Fibroblast of skin of back (primary cell): ENCODE measurements at regions not wholly inside any gene's neighbourhood (a gene's known extent, or its start where the extent isn't known, plus 50 kb on each side); places are given as distances from the start of the nearest gene placed in this dataset.
A peak's percentile ranks its signal among the peaks of the same experiment; 100 is the strongest.

ENCODE experiments used
- DNase-seq: peaks from one replicate; pipeline ENCODE4 v3.0.0-alpha.2; 2013

- DNase-seq, result no peak
Measured at GRCh38 chr18:77862066-77862757, 612.6 kb downstream of the GALR1 start.

DNA sequence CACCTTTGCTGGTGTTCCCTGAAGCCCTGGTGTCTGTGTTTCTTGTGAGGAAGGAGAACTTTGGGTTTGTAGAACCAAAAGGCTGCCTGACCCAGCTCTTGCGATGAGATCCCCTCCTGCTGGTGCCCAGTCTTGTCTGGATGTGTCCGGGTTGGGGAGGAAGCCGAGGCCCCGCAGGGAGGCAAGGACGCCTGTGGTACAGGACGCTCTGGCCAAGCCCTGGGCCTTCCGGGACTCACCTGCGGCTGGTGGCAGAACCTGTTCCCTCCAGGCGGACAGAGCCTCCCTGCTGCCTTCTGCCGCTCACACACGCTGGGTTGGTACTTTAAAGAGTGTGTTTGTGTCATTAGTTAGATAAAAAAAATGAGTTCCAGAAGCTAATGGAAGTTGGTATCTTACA, 616.2 kb downstream of the GALR1 start:
- DNase-seq, result no peak

- DNase-seq, result no peak
Measured at GRCh38 chr18:77866351-77866750, 616.7 kb downstream of the GALR1 start.

DNA sequence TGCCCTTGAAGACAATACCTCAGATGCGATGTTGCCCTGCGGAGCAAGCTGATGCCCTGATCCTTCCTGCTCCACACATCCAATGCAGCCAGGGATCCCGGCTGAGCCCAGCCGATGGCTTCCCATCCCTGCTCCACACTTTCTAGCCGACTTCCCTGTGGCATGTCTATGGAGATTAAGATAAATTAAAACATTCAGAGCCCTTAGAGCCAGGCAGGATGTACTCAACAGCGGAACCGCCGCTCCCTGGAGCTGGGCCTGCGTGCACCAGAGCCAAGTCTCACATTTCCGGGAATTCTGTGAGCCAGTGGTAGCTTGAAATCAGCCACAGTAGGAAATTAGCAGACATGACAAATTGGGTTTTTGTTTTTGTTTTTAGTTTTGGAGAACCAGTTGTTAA, 620.6 kb downstream of the GALR1 start:
- DNase-seq, result no peak

GRCh38 chr18:77870894-77871293, 621.2 kb downstream of the GALR1 start:
- DNase-seq, result no peak

DNA sequence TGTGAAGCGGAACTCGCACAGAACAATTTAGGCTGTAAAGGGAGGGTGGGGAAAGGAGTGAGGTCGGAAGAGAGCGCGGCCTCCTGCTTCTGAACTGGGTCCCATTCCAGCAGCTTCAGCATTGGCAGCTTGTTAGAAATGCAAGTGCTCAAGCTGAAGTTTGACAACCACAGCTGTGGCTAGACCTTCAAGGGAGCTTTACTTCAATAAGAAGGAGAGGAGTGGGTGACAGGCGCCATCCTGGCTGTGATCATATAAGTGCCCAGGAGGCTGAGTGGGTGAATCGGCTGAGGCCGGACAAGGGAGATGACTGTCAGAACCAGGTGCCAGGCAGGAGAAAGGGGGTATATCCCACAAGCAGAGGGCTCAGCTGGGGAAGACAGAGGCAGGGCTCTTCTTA, 622.5 kb downstream of the GALR1 start:
- DNase-seq, result no peak

- DNase-seq, result no peak
Measured at GRCh38 chr18:77876319-77876865, 626.7 kb downstream of the GALR1 start.

DNA sequence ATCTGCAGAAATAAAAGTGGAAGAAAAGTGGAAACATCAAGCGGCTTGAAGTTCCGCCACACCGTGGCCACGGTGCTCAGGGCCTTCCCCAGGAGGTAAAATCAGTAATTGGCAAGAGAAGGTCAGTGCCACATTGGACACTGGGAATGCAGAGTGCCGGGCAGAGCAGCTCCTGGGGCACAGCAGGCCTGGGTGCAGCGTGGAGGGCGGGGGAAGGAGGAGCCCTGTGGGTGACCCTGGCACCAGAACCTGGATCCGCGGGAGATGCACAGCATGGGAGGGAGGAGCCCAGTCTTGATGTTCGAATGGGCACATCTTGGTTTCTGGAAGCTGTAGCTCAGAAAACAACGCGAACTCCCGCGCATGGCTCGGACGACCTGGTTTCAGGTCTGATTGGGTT, 630.2 kb downstream of the GALR1 start:
- no peak for DNase-seq

DNA sequence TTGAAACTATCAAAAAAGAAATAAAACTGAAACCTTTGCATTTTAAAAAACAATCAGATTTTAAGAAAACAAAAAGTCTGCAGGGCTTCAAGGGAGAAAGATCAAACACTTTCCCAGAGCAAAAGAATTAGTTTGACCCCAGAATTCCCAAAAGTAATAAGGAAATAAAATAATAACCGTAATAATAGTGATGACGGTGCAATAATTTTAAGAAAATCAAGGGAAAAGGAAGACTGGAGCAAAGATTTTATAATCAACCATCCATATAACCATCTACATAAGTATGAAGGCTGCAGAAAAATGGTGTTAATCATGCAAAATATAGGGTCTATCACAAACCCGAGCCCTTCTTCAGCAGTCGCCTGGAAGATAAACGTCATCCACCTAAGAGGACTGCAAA, 634.8 kb downstream of the GALR1 start:
- no peak for DNase-seq

DNA sequence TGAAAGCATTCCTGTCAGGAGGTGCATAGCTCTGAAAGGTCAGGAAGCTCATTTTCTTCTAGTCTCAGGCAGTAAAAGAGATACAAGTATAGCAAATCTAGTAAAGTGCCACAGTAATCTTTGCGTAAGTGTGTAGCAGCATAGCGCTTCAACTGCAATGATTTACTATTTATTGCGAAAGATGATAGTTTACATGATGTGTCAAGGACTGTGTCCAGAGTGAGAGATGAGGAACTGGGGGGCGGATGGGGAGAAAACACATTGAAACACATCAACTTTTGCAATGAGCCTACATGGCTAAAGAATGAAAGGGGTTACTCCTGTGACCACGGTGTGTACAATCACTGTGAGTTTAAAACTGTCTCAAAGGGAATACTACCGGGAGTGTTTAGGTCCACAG, 644.4 kb downstream of the GALR1 start:
- no peak for DNase-seq

DNA sequence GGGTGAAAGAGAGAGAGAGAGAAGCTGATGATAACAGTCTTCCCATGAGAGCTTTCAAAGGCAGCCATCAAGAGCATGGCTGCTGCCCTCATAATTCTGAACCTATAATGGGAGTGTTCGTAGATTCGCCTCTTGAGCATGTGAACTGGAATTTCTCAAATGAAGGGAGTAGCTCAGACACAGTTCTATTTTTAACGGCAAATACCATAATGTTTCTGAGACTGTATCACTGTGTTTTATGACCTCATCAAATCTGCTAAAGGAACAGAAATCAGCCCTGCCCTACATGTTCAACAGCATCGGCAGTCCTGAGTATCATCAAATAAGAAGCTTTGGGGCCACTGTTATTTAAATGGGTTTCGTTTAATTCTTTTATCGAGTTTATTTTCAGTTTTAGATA, 645.6 kb downstream of the GALR1 start:
- DNase-seq, result no peak

DNA sequence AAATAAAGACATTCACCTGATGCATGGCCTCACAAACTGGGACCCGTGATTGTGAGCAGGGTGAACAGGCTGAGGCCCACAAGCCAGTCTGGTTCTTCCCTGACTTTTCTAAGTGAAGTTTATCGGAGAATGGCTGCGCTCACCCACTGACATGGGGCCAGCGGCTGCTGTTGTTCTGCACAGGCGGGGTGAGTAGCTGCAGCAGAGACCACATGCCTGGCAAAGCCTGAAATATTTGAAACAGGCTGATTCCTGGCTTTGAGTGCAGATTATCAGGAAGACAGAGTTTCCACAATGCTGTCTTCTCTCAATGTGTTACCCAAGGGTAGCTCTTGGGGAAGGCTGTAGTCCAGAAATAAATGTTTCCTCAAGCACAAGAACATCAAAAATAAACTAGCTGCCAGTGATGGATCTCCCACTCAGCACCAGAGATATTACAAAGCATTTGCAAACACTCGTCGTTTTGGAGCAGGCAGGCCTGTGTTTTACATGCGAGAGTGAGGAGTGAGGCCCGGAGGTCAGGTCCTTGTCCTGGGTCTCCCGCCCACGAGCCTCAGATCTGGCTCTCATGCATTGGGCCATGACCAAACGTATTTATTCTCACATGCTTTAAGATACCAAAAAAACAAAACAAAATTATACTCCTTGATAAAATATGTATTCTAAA, 647.1 kb downstream of the GALR1 start:
- DNase-seq, result no peak

DNA sequence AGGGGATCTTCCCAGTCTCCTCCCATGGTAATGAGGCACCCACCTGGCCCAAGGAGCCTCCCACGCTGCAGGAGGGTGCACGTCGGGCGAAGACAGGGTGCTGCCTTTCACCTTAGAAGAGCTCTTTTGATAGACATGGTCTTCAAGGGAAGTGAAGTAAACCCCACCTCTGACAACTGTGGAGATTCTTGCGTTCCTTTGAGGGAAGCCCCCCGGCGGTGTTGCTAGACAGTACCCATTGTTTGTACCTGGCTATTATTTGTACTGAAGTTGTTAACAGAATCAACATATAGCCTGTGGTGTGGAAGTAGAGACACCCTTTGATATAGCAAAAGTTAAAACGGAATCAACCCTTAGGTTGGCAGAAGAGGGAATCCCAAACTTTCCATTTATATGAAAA, 648.0 kb downstream of the GALR1 start:
- no peak for DNase-seq

DNA sequence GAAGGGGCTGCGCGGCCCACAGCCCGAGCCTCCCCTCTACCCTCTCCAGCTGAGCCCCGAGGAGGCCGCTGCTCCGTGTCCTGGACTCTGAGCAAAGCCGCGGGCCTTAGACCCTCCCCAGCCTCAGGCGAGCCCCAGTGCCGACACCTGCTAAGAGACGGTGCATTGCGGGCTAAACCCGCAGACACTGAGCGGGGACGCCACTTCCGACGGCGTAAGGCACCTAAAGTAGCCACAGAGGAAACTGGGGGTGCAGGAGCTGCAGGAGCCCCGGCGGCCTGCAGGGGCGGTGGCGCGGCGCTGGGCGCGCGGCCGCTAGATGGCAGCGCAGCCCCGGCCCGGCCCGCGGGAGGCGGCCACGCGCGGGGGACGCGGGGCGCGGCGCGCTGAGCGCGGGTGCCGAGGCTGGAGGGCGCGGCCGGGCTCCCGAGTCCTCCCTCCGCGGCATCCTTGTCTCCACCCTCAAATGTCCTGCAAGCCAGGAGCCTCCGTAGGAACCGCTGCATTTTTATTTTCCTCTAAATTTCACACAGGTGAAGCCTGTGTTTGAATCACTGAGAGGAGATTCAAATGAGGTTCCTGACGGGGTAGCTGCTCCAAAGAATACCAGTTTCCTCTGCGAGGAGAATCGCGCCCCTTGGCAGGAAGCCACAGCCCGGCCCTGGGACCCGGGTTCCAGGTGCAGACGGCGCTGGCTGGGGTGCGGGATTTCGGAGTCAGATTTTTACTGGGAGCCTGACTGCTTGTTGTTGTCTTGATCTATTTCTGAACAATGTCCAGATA, 650.5 kb downstream of the GALR1 start:
- DNase-seq, result peak; percentile 28

- DNase-seq, result no peak
Measured at GRCh38 chr18:77905011-77905410, 655.4 kb downstream of the GALR1 start.

- no peak for DNase-seq
Measured at GRCh38 chr18:77905449-77906055, 655.9 kb downstream of the GALR1 start.

DNA sequence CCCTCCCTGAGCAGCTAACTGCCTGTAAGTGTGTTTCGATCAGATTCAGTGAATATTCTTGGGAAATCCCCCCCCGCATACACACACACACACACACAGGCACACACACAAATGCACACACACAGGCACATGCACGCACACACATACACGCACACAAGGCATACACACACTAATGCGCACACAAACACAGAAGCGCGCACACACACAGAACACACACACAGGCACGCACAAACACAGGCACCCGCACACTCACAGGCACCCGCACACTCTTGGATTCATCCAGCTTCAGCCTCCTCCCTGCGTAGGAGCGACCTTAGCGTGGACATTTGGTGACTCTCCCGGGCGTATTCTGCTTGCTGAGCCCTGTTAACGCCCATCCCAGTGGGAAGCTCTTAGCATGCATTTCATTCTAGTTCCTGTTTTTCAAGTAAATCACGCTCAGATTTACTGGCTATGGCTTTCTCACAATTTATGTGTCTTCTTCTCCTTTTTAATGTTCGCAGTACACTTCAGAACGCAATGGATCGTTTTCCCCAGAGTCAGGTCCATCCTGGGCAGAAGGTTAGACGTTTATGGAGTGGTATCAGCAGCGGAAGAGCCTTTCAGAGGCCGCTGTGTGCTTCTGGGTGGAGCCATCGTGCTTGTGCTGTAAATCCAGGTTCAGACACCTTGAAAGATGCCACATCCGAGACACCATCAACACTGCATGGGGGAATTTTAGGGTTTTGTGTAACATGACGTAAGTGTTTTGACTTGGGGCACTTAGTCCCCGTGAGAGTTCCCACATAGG, 656.6 kb downstream of the GALR1 start:
- DNase-seq, result no peak

DNA sequence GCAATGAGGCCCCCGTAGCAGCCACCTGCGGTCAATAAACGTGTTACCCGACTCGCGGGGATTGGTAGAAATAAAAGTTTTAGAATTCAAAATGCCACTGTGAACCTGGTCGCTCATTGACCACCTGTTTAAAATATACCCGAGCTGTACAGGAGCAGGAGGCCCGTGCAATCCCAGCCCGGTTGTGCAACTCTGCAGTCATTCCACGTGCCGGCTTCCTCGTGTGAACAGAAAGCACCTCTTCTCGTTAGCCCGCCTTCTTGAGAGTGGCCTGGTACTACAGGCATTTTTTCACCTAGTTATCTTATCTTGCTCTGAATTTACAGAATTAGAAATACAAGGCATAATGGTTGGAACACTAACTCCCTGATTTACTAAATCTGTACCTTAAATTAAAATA, 660.7 kb downstream of the GALR1 start:
- no peak for DNase-seq

GRCh38 chr18:77911971-77912605, 662.4 kb downstream of the GALR1 start:
- no peak for DNase-seq

GRCh38 chr18:77918730-77919129, 669.1 kb downstream of the GALR1 start:
- no peak for DNase-seq

DNA sequence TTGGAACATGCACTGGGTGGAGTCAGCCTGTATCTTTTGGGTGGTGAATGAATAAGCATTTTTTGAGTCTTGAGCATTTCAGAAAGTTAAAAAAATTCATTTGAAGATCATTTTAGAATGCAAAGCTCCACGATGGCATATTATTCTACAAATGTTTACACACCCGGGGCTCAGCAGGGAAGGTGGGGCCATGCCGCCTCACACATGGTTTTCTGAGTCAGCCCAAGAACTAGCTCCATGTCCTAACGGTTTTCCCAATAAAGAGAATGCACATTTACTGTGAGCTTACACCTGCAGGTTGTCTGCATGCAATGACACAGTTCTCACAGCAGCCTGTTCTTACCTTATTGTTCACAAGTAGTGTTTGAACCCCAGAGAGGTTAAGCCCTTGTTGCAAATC, 670.3 kb downstream of the GALR1 start:
- no peak for DNase-seq

DNA sequence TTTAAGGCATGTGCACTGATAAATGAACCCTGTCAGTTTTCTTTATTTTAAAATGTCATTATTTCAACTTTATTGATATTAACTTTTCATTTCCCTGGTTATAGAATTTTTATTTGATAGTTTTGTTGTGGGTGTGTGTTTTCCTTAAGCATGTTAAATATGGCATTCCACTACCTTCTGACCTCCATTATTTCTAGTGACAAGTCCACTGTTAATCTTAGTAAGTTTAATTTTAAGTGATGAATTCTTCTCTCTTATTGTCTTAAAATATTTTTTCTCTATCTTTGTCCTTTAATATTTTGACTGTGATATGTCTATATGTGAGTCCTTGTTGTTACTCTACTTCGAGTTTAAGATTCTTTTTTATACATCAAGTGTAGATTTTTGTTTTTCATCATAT, 685.7 kb downstream of the GALR1 start:
- DNase-seq, result no peak
